HEK293 (cell line): ENCODE measurements at regions not wholly inside any gene's neighbourhood (a gene's known extent, or its start where the extent isn't known, plus 50 kb on each side); places are given as distances from the start of the nearest gene placed in this dataset.

ENCODE experiments used
- CTCF ChIA-PET: fragments of 350-600 bp; formaldehyde crosslinking; extraction: SDS; loops from one replicate; lab custom pipeline; 2021; ENCODE audit warnings: antibody characterized with exemption; lab: Yijun Ruan, JAX
- POLR2A ChIA-PET: fragments of 300-600 bp; formaldehyde crosslinking; extraction: SDS; loops from one replicate; lab custom pipeline; 2020; ENCODE audit warnings: antibody characterized with exemption, inconsistent platforms; lab: Yijun Ruan, JAX
- H3K27ac ChIP-seq: fragments of 200-500 bp; sonication (Bioruptor generic); 2 replicates; pipeline ENCODE4 v1.5.1; 2014; ENCODE audit warnings: low read depth, low read length, control low read depth, inconsistent platforms; ENCODE audit errors: extremely low read depth
- H3K36me3 ChIP-seq, 2 experiments: fragments of 200-500 bp in 1 of 2; sonication (Bioruptor generic) in 1 of 2; 1 replicate in 1 of 2; 2 replicates in 1 of 2; pipeline ENCODE4 v1.5.1; 2014 to 2017; ENCODE audit warnings: inconsistent platforms in 2 of 2, low read length in 2 of 2; ENCODE audit not compliant: control insufficient read depth in 2 of 2, insufficient read depth in 1 of 2
- H3K4me1 ChIP-seq: fragments of 200-500 bp; sonication (Bioruptor generic); 2 replicates; pipeline ENCODE4 v1.5.1; 2014; ENCODE audit warnings: mild to moderate bottlenecking, low read length, inconsistent platforms; ENCODE audit not compliant: control insufficient read depth, insufficient read depth
- H3K4me3 ChIP-seq: 2 replicates; pipeline ENCODE4 v1.5.1; 2011; ENCODE audit warnings: low read depth, mild to moderate bottlenecking, control low read depth, low read length, moderate library complexity
- H3K9me3 ChIP-seq: fragments of 200-500 bp; sonication (Bioruptor generic); 2 replicates; pipeline ENCODE4 v1.5.1; 2014; ENCODE audit warnings: low read depth, low read length, inconsistent platforms; ENCODE audit not compliant: control insufficient read depth, insufficient read depth
- GFI1B ChIP-seq: fragments of 450-650 bp; formaldehyde crosslinking; IDR thresholded peaks from 2 replicates; pipeline ENCODE4 v1.5.1; 2016; ENCODE audit warnings: missing biosample characterization, missing genetic modification characterization
- MZF1 ChIP-seq: fragments of 450-650 bp; formaldehyde crosslinking; IDR thresholded peaks from 2 replicates; pipeline ENCODE4 v1.5.1; 2017; ENCODE audit warnings: missing biosample characterization, missing genetic modification characterization, borderline replicate concordance
- SP7 ChIP-seq: fragments of 450-650 bp; formaldehyde crosslinking; IDR thresholded peaks from 2 replicates; pipeline ENCODE4 v1.5.1; 2016; ENCODE audit warnings: missing biosample characterization, missing genetic modification characterization
- ZFP41 ChIP-seq: fragments of 450-650 bp; formaldehyde crosslinking; IDR thresholded peaks from 2 replicates; pipeline ENCODE4 v1.5.1; 2016; ENCODE audit warnings: missing biosample characterization, missing genetic modification characterization, borderline replicate concordance
- ZNF138 ChIP-seq: fragments of 450-650 bp; formaldehyde crosslinking; IDR thresholded peaks from 2 replicates; pipeline ENCODE4 v1.5.1; 2016; ENCODE audit warnings: missing biosample characterization, missing genetic modification characterization, borderline replicate concordance
- ZNF274 ChIP-seq, 2 experiments: fragments of 200-500 bp in 1 of 2; fragments of 450-650 bp in 1 of 2; sonication (Bioruptor generic) in 1 of 2; formaldehyde crosslinking in 1 of 2; IDR thresholded peaks; 2 replicates each; pipeline versions ENCODE4 v1.5.1 to v1.6.1; 2014 to 2016; ENCODE audit warnings: borderline replicate concordance in 1 of 2, inconsistent platforms in 1 of 2, low read length in 1 of 2, missing biosample characterization in 1 of 2, missing genetic modification characterization in 1 of 2
- ZNF366 ChIP-seq: fragments of 450-650 bp; formaldehyde crosslinking; conservative IDR thresholded peaks from 2 replicates; pipeline ENCODE4 v1.5.1; 2016; ENCODE audit warnings: missing biosample characterization, missing genetic modification characterization
- ZNF37A ChIP-seq: fragments of 450-650 bp; IDR thresholded peaks from 2 replicates; pipeline ENCODE4 v1.5.1; 2018; ENCODE audit warnings: missing biosample characterization, missing genetic modification characterization
- ZNF426 ChIP-seq: fragments of 450-650 bp; formaldehyde crosslinking; IDR thresholded peaks from 2 replicates; pipeline ENCODE4 v1.5.1; 2017; ENCODE audit warnings: missing biosample characterization, missing genetic modification characterization, mild to moderate bottlenecking, inconsistent platforms, moderate library complexity
- ZNF560 ChIP-seq: fragments of 450-650 bp; formaldehyde crosslinking; IDR thresholded peaks from 2 replicates; pipeline ENCODE4 v1.5.1; 2017; ENCODE audit warnings: missing biosample characterization, missing genetic modification characterization, borderline replicate concordance
- TF ChIP-seq, protein P1 (sequence below): fragments of 450-650 bp; formaldehyde crosslinking; IDR thresholded peaks from 2 replicates; pipeline ENCODE4 v1.5.1; 2016; ENCODE audit warnings: missing biosample characterization, missing genetic modification characterization
- TF ChIP-seq, protein P2 (sequence below): fragments of 450-650 bp; IDR thresholded peaks from 2 replicates; pipeline ENCODE4 v1.5.1; 2018; ENCODE audit warnings: missing biosample characterization, mild to moderate bottlenecking, missing genetic modification characterization
- TF ChIP-seq, protein P3 (sequence below): fragments of 450-650 bp; formaldehyde crosslinking; IDR thresholded peaks from 2 replicates; pipeline ENCODE4 v1.5.1; 2016; ENCODE audit warnings: missing biosample characterization, missing genetic modification characterization

DNA sequence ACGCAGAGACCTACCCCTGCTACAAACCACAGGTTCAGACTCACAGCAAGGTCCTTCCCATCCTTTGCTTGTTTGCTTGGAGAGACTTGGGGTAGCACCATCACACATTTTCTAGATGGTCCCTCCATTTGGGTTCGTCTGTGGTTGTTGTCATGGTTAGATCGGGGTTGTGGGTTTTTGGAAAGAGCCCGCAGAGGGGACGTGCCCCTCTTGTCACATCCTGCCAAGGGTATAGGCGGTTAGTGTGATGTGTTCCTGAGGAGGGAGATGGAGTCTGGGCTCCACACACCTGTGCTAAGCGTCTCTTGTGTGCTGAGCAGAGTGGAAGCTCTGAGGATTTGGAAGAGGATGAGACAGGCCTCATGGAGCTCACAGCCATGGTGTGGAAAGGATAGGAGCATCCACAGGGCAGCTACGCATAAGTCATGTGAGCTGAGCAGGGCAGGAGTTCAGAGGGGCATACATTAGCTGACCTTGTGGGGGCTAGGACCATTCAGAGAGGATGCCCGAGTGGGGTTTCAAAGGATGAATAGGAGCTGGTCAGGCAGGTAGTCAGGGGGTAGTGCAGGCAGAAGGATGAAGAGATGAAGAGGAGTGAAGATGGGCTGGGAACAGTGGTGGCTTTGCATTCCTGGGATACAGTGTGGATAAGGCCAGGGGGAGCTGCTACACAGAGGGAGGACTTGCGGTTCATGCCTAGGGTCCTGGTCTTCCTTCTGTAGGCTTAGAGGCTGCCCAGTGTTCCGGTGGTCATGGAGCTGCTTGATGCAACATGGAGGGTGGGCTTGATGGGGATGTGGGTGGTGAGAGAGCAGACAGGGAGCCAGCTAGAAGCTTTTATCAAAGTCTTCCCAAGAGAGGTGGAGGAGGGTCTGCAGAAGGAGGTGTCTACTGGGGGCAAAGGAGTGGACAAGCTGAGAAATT, 62.9 kb downstream of the ACKR3 start:
- ChIA-PET CTCF (no interaction called here), POLR2A (no interaction called here)
- H3K4me1 ChIP-seq, result no peaks in the 10 kb centered on the region
- no peak overlapping the region for H3K4me3 ChIP-seq
- H3K36me3 ChIP-seq, result no peaks in the 10 kb centered on the region
- H3K27ac ChIP-seq, result no peak overlapping the region
- no peaks in the 10 kb centered on the region for H3K9me3 ChIP-seq
- no peak for TF ChIP-seq MZF1 (tag by site-specific recombination)
- TF ChIP-seq ZNF560 (tag by site-specific recombination), result no peak

DNA sequence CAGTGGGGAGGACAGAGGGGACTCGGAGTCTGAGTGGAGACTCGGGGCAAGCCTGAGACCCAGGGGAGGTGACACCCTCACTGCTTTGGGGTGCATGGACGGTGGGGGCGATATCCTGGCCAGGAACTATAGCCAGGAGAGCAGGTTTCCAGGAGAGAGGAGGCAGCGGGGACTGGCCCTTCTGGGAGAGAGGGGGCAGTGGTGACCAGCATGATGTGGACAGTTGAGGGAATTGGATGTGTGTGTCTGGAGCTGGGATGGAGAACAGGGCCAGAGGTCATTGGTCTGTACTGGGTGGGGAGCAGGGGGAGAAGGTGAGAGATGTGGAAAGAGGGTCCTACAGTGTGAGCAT, 63.6 kb downstream of the ACKR3 start:
- CTCF ChIA-PET, result no interaction called here
- H3K36me3 ChIP-seq, result no peaks in the 10 kb centered on the region
- no peaks in the 10 kb centered on the region for H3K9me3 ChIP-seq
- no peaks in the 10 kb centered on the region for H3K4me1 ChIP-seq
- H3K27ac ChIP-seq, result no peak overlapping the region
- H3K4me3 ChIP-seq, result no peak overlapping the region
- TF ChIP-seq ZNF274 (IDR thresholded peaks at IDR 0.05; ENCODE audit: low read length), result no peak
- no peak for TF ChIP-seq ZNF274 (tag by site-specific recombination; IDR thresholded peaks at IDR 0.05; ENCODE audit: borderline replicate concordance)
- no peak for TF ChIP-seq GFI1B (tag by site-specific recombination)
- no peak for TF ChIP-seq ZNF138 (tag by site-specific recombination)
- no peak for TF ChIP-seq ZNF426
- TF ChIP-seq, protein P1, sequence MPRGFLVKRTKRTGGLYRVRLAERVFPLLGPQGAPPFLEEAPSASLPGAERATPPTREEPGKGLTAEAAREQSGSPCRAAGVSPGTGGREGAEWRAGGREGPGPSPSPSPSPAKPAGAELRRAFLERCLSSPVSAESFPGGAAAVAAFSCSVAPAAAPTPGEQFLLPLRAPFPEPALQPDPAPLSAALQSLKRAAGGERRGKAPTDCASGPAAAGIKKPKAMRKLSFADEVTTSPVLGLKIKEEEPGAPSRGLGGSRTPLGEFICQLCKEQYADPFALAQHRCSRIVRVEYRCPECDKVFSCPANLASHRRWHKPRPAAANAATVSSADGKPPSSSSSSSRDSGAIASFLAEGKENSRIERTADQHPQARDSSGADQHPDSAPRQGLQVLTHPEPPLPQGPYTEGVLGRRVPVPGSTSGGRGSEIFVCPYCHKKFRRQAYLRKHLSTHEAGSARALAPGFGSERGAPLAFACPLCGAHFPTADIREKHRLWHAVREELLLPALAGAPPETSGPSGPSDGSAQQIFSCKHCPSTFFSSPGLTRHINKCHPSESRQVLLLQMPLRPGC (tag by site-specific recombination), result no peak
- TF ChIP-seq ZNF366 (tag by site-specific recombination), result no peak
- TF ChIP-seq, all 188 proteins: peak for 0
- POLR2A ChIA-PET, result no interaction called here

DNA sequence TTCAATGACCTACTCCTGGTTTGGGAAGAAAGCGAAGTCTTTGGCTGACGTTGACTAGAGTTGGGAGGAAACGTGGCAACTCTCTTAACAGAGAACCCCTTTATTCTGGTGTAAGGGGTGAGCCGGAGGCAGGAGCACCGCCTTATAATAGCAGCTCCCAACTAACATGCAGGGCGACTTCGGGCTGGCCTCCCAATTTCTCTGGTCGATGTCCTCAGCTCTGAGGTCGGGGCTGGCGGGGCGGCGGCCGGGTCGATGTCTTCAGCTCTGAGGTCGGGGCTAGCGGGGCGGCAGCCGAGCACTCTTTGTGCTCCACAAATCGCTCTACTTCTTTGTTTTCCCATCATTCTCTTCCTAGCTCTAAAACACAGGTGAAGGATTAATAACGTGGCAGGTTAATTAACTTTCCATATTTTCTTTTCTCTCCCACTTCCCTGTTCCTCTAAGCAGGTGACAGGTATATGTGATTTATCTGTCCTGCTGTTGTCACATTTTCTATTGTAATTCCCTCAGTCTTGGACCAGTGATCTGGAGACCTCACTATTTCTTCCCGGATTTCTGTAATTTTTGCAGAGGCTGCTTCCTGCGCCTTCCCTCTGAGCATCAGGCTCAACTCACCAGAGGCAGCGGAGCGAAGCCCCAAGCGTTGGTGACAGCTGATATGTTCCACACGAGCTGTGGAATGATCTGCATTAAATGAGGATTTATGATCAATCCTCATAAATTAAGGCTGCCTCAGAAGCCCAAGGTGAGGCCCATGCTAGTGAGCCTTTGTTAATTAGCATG, 64.3 kb downstream of the ACKR3 start:
- H3K9me3 ChIP-seq, result no peaks in the 10 kb centered on the region
- no peak overlapping the region for H3K27ac ChIP-seq
- ChIA-PET POLR2A (no interaction called here), CTCF (no interaction called here)
- TF ChIP-seq SP7 (no peak), ZFP41 (tag by site-specific recombination) (no peak), ZNF37A (tag by site-specific recombination) (no peak)
- TF ChIP-seq, protein P2, sequence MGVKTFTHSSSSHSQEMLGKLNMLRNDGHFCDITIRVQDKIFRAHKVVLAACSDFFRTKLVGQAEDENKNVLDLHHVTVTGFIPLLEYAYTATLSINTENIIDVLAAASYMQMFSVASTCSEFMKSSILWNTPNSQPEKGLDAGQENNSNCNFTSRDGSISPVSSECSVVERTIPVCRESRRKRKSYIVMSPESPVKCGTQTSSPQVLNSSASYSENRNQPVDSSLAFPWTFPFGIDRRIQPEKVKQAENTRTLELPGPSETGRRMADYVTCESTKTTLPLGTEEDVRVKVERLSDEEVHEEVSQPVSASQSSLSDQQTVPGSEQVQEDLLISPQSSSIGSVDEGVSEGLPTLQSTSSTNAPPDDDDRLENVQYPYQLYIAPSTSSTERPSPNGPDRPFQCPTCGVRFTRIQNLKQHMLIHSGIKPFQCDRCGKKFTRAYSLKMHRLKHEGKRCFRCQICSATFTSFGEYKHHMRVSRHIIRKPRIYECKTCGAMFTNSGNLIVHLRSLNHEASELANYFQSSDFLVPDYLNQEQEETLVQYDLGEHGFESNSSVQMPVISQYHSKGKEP (tag by site-specific recombination), result no peak
- TF ChIP-seq, protein P3, sequence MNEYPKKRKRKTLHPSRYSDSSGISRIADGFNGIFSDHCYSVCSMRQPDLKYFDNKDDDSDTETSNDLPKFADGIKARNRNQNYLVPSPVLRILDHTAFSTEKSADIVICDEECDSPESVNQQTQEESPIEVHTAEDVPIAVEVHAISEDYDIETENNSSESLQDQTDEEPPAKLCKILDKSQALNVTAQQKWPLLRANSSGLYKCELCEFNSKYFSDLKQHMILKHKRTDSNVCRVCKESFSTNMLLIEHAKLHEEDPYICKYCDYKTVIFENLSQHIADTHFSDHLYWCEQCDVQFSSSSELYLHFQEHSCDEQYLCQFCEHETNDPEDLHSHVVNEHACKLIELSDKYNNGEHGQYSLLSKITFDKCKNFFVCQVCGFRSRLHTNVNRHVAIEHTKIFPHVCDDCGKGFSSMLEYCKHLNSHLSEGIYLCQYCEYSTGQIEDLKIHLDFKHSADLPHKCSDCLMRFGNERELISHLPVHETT (tag by site-specific recombination), result no peak
- no peak overlapping the region for H3K4me3 ChIP-seq
- H3K4me1 ChIP-seq, result no peaks in the 10 kb centered on the region
- no peaks in the 10 kb centered on the region for H3K36me3 ChIP-seq
